ENCODE measurements at regions not wholly inside any gene's neighbourhood (a gene's known extent, or its start where the extent isn't known, plus 50 kb on each side); places are given as distances from the start of the nearest gene placed in this dataset.
"Not testable (repeated sequence)": the region's sequence is repeated elsewhere in the genome, so short reads cannot be mapped to it uniquely, and the experiment has no call there.

- DNase-seq = no peak
Observed at GRCh38 chr2:207216457-207216856, 50.7 kb upstream of the KLF7 start.

DNA sequence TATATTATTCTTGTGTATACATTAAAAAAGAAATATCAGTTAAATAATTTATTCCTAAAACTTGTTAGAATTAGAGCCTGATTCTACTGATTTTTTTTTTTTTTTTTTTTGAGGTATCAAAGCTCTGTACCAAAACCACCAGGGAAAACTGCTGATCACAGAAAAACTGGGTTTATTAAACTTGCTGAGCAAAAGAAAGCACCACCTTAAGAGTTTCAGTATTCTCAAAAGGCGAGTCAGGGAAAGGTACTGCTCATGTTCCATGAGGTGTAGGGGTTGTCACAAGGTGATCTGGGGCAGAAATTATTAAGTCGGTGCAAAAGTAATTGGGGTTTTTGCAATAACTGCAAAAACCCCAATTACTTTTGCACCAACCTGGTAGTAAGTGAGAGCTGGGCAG, 51.7 kb upstream of the KLF7 start:
- no peak for DNase-seq

DNA sequence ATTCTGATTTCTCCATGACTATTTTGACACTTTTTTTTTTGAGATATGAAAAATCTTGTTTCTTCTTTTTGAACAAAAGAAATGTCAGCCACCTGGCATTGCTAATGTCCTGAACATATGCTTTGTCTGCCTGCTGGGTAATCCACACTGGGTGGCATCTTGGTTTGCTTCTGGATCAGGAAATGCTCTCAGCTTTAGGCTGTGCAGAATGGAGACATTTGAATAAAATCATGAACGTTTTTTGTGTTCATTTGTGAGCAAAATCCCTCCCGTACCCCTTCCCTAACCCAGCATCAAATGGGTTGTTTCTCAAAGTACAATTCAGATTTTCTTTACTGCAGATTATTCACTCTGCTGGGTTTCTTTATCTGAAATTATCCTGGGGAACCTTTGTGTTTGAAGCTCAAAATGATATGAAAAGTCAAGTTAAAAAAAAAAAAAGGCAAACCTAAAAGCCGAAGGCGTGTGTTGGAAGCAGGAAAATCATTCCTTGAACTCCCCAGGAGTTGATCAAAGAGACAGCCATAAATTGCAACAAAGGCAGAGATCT, 53.4 kb upstream of the KLF7 start:
- DNase-seq = no peak

DNA sequence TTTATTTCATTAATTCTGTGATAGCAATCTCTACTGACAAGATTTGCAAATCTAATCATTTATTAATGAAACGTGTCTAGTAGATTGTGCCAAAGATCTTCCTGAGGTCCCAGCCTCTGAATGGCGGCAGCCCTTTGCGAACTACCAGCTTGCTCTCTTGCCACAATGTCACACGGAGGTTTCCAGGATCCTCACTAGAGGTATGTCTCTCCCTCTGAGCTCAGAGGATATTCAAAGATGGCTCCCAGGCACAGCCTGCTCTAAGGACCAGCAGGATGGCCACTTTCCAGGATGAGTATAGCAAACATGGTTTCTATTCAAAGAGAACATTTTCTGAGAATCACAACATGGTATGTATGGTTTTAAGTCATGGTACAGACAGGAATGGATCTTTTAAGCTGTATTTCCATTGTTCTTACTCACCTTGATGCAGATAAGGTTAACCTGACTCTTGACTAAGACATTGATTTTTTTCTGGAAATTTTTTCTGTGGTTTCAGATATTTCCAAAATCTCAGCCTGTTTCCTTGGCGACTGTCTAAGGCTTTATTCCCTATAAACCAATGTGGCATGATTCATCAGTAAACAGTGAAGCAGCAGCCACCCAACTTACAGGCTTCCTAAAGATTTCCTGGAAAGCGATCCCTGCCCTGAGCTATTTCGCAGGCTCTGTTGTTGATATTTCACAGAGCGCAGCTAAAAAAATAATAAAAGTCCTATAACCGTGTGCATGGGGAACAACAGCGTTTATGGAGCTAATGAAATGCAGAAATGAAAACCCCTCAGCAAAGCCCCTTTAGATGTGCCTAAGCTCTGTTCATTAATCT, 54.1 kb upstream of the KLF7 start:
- DNase-seq = no peak

- no peak for DNase-seq
Observed at GRCh38 chr2:207221731-207222130, 56.0 kb upstream of the KLF7 start.

DNA sequence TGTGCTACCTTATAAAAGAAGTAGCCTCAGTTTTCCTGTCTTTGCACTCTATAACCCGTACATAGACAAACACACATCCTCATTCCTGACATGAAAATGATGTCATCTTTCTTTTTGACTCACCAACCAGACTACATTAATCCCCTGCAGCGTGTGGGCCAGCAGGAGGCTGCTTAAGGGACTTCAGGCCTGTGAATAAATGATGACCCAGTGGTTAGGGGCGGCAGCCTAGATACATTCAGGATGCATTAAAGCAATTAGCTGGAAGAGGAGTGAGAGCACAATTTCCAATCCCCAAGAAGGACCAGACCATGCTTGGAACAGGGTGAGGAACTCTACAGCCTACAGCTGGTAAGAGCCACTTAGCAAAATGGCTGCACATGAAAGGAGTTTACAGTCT, 57.3 kb upstream of the KLF7 start:
- no peak for DNase-seq

DNA sequence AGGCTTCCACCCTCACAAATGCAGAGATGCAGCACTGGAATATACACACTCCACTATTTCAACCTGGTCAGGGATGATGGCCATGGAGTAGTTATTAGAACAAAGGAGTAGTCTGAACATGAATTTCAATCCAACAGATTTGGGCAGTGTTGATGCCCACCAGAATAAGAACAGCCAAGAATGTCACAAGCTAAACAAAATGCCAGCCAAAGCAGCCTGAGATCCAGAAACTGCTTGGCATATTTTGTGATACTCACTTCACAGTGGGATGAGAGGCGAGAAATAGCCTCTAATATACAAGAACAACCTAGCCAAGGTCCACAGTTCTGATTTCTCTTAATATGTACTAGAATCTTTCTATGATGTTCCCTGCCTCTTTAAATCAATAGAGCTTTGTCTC, 58.6 kb upstream of the KLF7 start:
- no peak for DNase-seq

DNA sequence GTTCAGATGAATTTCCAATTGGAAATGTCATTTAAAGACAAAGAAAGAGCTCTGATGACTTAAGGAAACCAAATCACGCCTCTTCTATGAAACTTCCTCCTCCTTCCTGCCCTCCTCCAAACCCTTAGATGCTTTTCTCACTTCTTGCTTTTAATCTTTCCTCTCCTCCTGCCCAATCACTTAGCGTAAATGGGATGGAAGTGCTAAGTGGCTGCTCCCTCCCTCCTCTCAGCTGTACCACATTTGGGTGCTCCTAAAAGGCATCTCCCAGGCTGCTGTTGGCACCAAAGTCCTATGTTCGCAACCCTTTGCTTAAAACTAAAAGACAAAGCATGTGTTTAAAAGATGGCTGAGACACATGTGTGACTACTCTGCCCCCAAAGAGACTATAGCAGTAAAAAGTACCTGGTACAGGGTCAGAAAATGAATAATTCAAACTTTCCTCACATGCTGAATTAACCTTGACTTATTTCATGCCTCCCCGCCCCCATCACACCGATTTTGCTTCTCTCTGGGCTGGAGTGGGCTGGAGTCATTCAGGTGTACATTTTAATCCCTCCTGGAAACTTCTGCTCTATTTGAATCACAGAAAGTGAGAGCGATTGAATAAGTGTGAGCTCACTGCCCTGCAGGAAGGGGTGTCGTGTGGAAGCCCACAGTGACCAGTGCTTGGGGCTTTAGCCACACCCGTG, 59.2 kb upstream of the KLF7 start:
- no peak for DNase-seq

DNA sequence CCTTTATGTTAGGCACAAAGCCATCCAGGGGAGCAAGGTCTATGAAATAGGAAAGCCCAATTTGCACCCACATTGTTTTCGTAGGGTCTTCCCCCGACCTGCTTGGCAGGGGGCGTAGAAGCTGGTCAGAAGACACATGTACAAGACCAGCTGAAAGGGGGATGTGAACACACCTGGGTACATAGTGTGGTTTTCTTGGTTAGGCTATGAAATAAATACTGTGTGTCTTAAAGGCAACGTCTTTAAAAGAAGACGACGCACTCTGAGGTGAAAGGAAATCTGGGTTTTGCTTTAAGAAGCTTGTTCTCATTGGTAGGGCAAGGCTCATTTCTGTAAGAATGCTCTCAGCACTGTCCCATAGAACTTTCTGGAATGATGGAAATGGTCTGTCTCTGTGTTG, 60.0 kb upstream of the KLF7 start:
- no peak for DNase-seq

GRCh38 chr2:207226243-207226642, 60.5 kb upstream of the KLF7 start:
- DNase-seq = no peak

DNA sequence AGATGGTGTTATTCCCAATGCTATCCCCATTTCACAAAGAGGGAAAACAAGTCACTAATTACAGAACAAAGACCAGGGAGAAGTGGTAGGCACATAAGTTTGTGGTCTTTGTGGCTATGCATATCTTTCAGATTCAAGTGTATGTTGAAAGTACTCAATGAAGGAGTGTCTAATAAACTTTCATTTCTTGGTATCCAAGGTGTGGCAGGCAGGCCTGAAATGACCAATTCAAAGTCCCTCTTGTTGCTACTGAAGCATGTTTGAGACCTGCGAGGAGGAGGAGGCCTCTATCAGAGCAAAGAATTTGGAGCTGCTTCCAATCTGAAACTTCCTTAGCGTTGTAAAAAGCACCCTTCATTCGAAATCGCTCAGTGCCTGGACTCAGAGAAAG, 60.9 kb upstream of the KLF7 start:
- DNase-seq = no peak

GRCh38 chr2:207227062-207227748, 61.5 kb upstream of the KLF7 start:
- DNase-seq = peak; percentile 17

DNA sequence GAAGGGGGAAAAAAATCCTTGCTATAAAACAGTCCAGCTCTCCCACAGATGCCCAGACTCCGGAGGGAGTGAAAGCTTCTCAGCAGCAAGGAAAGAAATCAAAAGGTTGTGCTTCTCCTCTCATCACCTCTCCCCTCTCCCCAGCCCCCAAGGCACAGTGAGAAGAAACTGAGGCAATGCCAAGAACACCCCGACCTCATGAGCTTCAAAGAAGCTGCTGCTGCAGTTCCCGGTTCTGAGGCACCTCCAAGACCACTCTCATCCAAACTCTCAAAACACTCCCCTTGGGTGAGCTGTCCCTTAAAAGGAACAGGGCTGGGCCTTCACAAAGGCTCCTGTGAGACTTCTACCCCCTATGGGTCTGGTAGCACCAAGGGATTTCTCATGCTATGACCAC, 62.0 kb upstream of the KLF7 start:
- no peak for DNase-seq

- no peak for DNase-seq
Observed at GRCh38 chr2:207228402-207228801, 62.7 kb upstream of the KLF7 start.

GRCh38 chr2:207229161-207229560, 63.4 kb upstream of the KLF7 start:
- DNase-seq = no peak

DNA sequence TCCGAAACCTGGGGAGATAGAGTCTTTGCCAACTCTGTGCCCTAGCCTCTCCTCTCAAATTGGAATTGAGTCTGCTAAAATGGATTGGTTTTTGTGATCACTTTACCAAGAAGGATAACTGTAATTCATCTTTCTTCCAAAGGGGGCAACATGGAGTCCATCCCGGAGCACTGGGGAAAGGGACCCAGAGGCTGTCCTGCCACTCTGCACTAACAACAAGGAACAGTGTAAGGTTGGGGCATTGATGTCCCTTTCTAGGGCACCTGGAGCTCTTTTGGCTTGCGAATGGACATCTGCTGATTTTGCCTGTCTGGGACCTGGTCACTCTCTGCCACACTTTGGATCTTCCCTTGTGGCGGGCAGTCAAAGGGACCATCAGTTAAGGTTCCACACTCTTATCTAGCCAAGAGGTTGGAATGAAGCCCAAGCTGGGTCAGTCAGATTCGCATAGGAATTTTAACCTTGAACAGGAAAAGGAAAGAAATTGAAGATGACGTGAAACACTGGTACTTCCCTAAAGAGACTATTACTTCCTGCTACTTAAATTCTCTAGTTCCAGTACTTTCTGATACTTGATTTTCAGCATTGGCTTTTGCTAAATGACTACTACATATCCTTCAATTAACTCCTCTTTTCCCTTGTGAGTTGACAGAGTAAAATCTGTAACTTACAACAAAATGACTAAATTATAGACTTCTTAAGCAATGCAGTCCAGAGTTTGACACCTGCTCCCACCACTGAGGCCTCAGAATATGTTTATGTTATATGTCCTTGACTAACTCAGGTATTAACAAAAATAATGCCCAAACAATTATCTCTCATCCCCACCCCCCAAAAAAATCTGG, 64.7 kb upstream of the KLF7 start:
- DNase-seq = no peak

GRCh38 chr2:207231106-207231865, 65.5 kb upstream of the KLF7 start:
- no peak for DNase-seq

- no peak for DNase-seq
Observed at GRCh38 chr2:207231967-207232366, 66.2 kb upstream of the KLF7 start.

- DNase-seq = not testable (repeated sequence)
Observed at GRCh38 chr2:207233141-207233540, 67.4 kb upstream of the KLF7 start.

GRCh38 chr2:207233731-207234130, 68.0 kb upstream of the KLF7 start:
- DNase-seq = no peak

- DNase-seq = no peak
Observed at GRCh38 chr2:207235621-207236020, 69.9 kb upstream of the KLF7 start.
